IPS-NIHi11 (cell line): ENCODE measurements at regions not wholly inside any gene's neighbourhood (a gene's known extent, or its start where the extent isn't known, plus 50 kb on each side); places are given as distances from the start of the nearest gene placed in this dataset.

ENCODE experiments used
- DNase-seq: peaks from one replicate; pipeline ENCODE4 v3.0.0; 2012; ENCODE audit warnings: mixed read lengths, low spot score

GRCh38 chr3:188060840-188061544, 93.0 kb upstream of the LPP start:
- no peak for DNase-seq

- no peak for DNase-seq
Observed at GRCh38 chr3:188062216-188062615, 91.7 kb upstream of the LPP start.

GRCh38 chr3:188064831-188065493, 89.0 kb upstream of the LPP start:
- peak; percentile 27 for DNase-seq

GRCh38 chr3:188066141-188066540, 87.8 kb upstream of the LPP start:
- no peak for DNase-seq

GRCh38 chr3:188067932-188068331, 86.0 kb upstream of the LPP start:
- DNase-seq, result no peak

GRCh38 chr3:188068342-188068741, 85.6 kb upstream of the LPP start:
- no peak for DNase-seq

- no peak for DNase-seq
Observed at GRCh38 chr3:188071636-188072035, 82.3 kb upstream of the LPP start.

GRCh38 chr3:188076176-188076575, 77.8 kb upstream of the LPP start:
- DNase-seq, result no peak

GRCh38 chr3:188077160-188077799, 76.7 kb upstream of the LPP start:
- no peak for DNase-seq

GRCh38 chr3:188080091-188080490, 73.9 kb upstream of the LPP start:
- no peak for DNase-seq

- DNase-seq, result no peak
Observed at GRCh38 chr3:188082031-188082430, 71.9 kb upstream of the LPP start.

- no peak for DNase-seq
Observed at GRCh38 chr3:188082450-188082849, 71.5 kb upstream of the LPP start.

- DNase-seq, result no peak
Observed at GRCh38 chr3:188083011-188083410, 70.9 kb upstream of the LPP start.

GRCh38 chr3:188084752-188085583, 69.0 kb upstream of the LPP start:
- no peak for DNase-seq

- DNase-seq, result no peak
Observed at GRCh38 chr3:188085584-188086560, 68.1 kb upstream of the LPP start.

GRCh38 chr3:188088948-188089685, 64.8 kb upstream of the LPP start:
- DNase-seq, result no peak

- DNase-seq, result no peak
Observed at GRCh38 chr3:188090620-188091309, 63.2 kb upstream of the LPP start.

GRCh38 chr3:188091746-188092145, 62.2 kb upstream of the LPP start:
- no peak for DNase-seq

- no peak for DNase-seq
Observed at GRCh38 chr3:188092648-188093047, 61.3 kb upstream of the LPP start.

- no peak for DNase-seq
Observed at GRCh38 chr3:188095431-188095830, 58.5 kb upstream of the LPP start.
